ENCODE measurements at regions not wholly inside any gene's neighbourhood (a gene's known extent, or its start where the extent isn't known, plus 50 kb on each side); places are given as distances from the start of the nearest gene placed in this dataset.

DNA sequence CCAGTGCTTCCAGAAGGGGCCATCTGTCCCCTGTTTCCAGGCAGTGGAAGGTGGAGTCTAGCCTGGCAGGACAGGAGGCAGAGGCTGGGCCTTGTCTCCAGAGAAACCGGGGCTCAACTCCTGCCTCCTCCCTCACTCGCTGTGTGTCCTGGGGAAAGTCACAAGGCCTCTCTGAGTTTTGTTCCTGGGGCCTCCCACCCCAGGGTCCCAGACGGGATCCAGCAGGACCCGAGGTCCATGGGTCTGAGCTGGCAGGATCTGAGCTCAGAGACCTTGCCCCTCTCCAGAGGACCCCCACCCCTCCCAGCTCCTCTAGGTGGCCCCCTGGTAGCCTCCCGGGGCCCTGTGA, 72.2 kb upstream of the TAF1B start:
- TF ChIP-seq CTCF (IDR thresholded peaks at IDR 0.05; ENCODE audit: borderline replicate concordance, extremely low read depth, low read length, poor library complexity, severe bottlenecking) = no peak
- no peak for TF ChIP-seq EZH2 (IDR thresholded peaks at IDR 0.05; ENCODE audit: borderline replicate concordance, low read depth, low read length, severe bottlenecking)
